ENCODE measurements at regions not wholly inside any gene's neighbourhood (a gene's known extent, or its start where the extent isn't known, plus 50 kb on each side); places are given as distances from the start of the nearest gene placed in this dataset.

DNA sequence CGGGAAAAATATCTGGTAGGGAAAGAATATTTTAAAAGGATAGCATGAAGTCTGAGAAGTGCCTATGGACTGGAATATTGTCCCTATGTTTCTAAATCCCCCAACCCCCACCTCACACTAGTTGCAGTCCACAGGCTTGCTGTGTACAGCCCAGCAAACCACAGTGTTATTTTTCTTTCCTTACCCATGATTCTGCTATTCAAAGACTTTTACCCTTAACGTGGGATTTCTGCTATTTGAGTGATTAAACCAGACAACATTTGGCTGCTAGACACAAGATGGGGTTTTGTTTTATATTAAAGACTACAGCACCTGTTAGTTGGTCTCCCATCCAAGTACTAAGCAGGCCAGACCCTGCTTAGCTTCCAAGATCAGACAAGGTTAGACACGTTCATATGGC is 120.5 kb upstream of the MYO3A start:
- Mint-ChIP-seq H3K4me1 (peaks cover 10% of the 10 kb centered on the region), H3K36me3 (ENCODE audit: low read depth) (no peaks in the 10 kb centered on the region), H3K4me3 (no peak overlapping the region), H3K9me3 (no peaks in the 10 kb centered on the region), H3K27ac (ENCODE audit: unreplicated experiment) (no peak overlapping the region), H3K27me3 (ENCODE audit: low read depth) (peaks cover 2% of the 10 kb centered on the region)
- TF ChIP-seq, protein P1, sequence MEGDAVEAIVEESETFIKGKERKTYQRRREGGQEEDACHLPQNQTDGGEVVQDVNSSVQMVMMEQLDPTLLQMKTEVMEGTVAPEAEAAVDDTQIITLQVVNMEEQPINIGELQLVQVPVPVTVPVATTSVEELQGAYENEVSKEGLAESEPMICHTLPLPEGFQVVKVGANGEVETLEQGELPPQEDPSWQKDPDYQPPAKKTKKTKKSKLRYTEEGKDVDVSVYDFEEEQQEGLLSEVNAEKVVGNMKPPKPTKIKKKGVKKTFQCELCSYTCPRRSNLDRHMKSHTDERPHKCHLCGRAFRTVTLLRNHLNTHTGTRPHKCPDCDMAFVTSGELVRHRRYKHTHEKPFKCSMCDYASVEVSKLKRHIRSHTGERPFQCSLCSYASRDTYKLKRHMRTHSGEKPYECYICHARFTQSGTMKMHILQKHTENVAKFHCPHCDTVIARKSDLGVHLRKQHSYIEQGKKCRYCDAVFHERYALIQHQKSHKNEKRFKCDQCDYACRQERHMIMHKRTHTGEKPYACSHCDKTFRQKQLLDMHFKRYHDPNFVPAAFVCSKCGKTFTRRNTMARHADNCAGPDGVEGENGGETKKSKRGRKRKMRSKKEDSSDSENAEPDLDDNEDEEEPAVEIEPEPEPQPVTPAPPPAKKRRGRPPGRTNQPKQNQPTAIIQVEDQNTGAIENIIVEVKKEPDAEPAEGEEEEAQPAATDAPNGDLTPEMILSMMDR (conservative IDR thresholded peaks at IDR 0.05): no peak
- no peak for DNase-seq (ENCODE audit: low read depth, low spot score)

DNA sequence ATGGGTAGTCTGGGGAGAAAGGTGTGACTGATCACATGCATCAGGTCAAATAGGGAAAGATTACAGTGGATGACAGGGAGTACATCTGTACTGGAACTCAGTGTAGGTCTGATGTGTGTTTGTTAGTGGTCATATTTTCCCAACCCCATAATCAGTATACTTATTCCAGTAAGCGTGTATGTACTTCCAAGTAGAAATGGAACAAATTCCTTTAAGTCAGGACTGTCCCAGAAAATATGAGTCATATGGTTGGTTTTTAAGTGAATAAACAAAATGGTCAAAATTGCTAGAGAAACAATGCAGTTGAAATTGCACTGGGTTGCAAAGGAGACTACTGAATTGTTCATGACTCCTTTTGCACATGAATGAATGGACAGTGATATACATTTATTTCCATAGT is 118.8 kb upstream of the MYO3A start:
- H3K27ac Mint-ChIP-seq (ENCODE audit: unreplicated experiment): no peak overlapping the region
- H3K4me3 Mint-ChIP-seq: no peak overlapping the region
- H3K27me3 Mint-ChIP-seq (ENCODE audit: low read depth): peaks cover 2% of the 10 kb centered on the region
- DNase-seq (ENCODE audit: low read depth, low spot score): no peak
- TF ChIP-seq, protein P1 (conservative IDR thresholded peaks at IDR 0.05): no peak
- H3K9me3 Mint-ChIP-seq: no peaks in the 10 kb centered on the region
- H3K4me1 Mint-ChIP-seq: peaks cover 10% of the 10 kb centered on the region
- H3K36me3 Mint-ChIP-seq (ENCODE audit: low read depth): no peaks in the 10 kb centered on the region

DNA sequence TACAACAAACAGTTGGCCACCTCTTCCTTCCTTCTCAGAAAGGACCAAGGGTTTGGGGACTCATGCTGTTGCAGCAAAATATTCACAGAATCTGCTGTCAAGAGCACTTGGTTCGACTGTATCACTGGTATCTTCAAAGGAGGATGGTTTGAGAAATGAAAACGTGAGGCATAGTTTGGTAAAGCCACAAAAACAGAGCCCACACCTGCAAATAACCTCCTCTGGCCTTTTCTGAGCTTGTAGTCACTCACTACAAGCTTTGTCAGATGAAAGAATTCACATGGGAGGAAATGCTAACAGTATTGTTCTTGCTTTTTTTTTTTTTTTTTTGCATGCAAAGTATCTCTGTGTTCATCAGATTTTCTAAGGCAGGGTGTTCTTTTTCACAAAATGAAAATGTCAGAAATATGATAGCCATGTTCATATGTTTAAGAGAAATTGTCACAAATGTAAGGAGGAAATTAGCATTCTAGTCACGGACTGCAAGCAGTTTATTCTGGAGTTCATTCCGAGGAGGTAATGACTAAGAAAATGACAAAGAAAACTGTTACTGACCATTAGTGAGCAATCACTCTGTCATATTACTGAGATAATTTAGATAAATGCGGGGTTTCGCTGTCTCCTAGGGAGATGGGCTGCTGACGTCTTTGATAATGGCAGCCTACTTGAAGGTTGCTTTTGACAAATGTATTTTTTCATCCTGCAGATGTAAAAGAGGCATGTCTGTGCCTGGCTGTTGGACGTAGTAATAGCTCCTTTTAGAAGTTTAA is 117.8 kb upstream of the MYO3A start:
- H3K36me3 Mint-ChIP-seq (ENCODE audit: low read depth): no peaks in the 10 kb centered on the region
- H3K4me1 Mint-ChIP-seq: peaks cover 16% of the 10 kb centered on the region
- no peak overlapping the region for H3K4me3 Mint-ChIP-seq
- TF ChIP-seq, protein P1 (conservative IDR thresholded peaks at IDR 0.05): no peak
- H3K27ac Mint-ChIP-seq (ENCODE audit: unreplicated experiment): no peak overlapping the region
- H3K9me3 Mint-ChIP-seq: no peaks in the 10 kb centered on the region
- peaks cover 2% of the 10 kb centered on the region for H3K27me3 Mint-ChIP-seq (ENCODE audit: low read depth)
- DNase-seq (ENCODE audit: low read depth, low spot score): no peak

DNA sequence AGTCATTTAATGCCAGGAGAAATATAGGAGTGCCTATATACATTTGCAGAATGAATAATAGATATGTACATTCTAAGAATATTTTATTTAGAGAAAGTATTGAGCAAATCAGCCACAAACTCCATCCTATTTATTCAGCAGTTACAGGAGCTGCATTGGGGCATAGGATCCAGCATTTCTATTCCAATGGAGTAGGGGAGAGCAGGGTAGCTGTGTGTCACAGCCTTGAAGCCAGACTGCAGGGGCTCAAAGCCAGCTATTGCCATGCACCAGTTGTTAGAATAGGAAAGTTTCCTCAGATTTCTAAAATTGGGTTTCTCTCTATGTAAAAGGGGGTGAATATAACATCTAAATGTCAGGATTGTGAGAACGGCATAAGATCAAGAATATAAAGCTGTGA is 116.8 kb upstream of the MYO3A start:
- Mint-ChIP-seq H3K4me3 (no peak overlapping the region), H3K27me3 (ENCODE audit: low read depth) (peaks cover 2% of the 10 kb centered on the region), H3K27ac (ENCODE audit: unreplicated experiment) (no peak overlapping the region), H3K36me3 (ENCODE audit: low read depth) (no peaks in the 10 kb centered on the region), H3K9me3 (no peaks in the 10 kb centered on the region), H3K4me1 (peaks cover 16% of the 10 kb centered on the region)
- TF ChIP-seq, protein P1 (conservative IDR thresholded peaks at IDR 0.05): no peak
- no peak for DNase-seq (ENCODE audit: low read depth, low spot score)

DNA sequence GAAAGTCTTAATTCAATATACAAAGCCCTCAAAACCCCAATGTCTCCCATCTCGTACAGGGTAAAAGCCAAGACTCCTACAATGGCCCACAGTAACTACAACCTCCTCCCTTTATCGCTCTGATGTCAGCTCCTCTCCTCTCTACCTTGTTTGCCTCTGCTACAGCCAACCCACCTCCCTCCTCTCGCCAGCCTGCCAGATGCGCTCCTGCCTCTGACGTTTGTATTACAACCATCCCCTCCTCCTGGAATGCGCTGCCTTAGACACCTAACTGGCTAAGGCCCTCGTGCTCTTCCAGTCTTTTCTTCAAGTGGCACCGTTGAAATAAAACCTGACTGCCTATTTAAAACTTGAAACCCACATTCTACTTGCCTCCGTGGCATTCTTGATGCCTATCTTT is 115.3 kb upstream of the MYO3A start:
- peaks cover 16% of the 10 kb centered on the region for H3K4me1 Mint-ChIP-seq
- DNase-seq (ENCODE audit: low read depth, low spot score): no peak
- no peak overlapping the region for H3K27ac Mint-ChIP-seq (ENCODE audit: unreplicated experiment)
- no peaks in the 10 kb centered on the region for H3K9me3 Mint-ChIP-seq
- H3K36me3 Mint-ChIP-seq (ENCODE audit: low read depth): no peaks in the 10 kb centered on the region
- H3K27me3 Mint-ChIP-seq (ENCODE audit: low read depth): peaks cover 2% of the 10 kb centered on the region
- TF ChIP-seq, protein P1 (conservative IDR thresholded peaks at IDR 0.05): no peak
- H3K4me3 Mint-ChIP-seq: no peak overlapping the region
